IPS-NIHi11 (cell line): ENCODE measurements at regions not wholly inside any gene's neighbourhood (a gene's known extent, or its start where the extent isn't known, plus 50 kb on each side); places are given as distances from the start of the nearest gene placed in this dataset.

Experiments
- DNase-seq: peaks from one replicate; pipeline ENCODE4 v3.0.0; 2012; ENCODE audit warnings: mixed read lengths, low spot score

DNA sequence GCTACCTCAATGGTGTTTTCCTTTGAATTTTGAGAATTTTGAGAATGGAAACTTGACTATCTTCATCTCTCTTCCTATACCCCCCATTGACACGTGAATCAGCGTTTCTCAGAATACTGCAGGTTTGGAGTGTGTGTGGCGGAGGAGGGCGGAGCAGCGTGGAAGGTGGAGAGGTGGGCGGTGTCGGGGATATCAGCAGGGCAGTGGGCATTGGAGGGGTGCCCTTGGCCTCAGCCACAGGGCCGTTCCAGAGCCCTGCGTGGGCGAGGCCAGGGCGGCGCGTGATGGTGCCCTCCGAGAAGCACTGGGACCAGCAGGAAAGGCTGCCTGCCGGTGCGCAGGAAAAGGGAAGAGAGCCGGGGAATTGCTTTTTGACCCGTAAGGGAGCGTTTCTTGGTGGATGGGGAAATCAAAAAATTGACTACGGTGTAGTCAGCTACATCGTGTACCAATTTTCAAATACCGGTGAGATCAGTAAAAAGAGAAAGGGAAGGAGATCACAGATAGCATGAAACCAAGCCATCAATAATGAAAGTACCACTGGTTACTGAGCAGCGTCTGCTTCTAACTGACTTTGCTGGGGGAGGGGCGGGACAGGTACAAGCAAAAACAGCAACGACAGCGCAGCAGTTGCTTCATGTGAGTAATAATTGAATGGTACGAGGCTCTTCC, 82.7 kb upstream of the DUSP22 start:
- DNase-seq = no peak

GRCh38 chr6:210104-210456, 82.2 kb upstream of the DUSP22 start:
- no peak for DNase-seq

DNA sequence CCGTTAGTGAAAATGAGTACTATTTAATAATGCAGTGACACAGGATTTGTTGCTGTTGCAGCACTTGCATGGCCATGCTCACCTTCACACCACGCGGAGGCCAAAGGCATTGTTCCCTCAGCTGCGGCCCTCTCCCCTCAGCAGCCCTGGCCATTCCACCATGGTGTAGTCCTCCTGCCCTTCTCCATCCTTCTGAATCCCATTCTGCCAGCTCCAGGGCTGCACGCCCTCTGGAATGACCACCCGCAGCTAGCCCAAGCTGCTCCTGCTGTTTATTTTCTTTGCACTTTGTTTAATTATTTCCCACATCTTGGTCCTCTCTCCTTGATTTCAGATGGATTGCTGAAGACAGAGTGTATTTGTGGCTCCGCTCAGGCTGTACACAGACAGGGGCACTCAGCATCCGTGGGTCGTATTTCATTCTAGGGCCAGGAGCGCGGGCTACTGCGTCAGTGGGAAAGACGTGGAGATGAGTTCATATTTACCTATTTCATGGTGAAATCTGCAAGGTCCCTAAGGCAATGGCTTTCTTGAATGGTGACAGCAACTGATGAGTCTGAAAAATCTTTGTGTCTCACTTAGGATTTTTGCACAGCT, 81.4 kb upstream of the DUSP22 start:
- DNase-seq = no peak

GRCh38 chr6:211871-212497, 80.3 kb upstream of the DUSP22 start:
- no peak for DNase-seq

GRCh38 chr6:213284-213683, 79.0 kb upstream of the DUSP22 start:
- DNase-seq = no peak

- DNase-seq = no peak
Measured at GRCh38 chr6:214428-214827, 77.9 kb upstream of the DUSP22 start.

DNA sequence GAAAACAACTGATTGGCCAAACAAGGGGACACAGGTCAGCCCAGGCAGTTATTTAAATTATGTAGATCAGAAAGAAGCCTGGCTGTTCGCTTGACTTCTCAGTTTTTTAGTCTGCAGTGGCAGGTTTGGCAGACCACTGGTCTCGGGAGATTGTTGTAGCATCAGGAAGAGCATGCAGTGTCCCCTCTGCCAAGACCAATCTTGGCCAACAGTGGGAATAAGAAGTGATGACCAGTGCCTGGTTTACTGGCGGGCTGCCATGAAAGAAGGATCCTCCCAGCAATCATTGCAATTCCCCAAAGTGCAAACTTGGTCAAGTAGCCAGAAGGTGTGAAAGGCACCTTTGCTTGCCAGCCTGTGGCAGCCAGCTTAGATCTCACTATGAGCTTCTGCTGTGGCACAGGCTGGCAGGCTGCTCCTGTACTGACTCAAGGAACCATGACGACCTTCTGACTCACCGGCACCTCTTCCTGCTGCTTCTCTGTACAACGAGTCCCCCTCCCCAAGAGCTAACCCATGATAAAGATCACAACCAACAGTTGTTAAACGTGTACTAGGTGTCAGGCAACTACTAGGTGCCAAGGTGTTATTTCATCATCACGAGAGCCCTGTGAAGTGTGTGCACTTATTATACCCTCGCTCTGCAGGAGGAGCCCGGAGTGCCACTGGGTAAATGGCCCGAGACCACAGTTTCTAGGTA, 76.8 kb upstream of the DUSP22 start:
- DNase-seq = no peak

GRCh38 chr6:217048-217659, 75.1 kb upstream of the DUSP22 start:
- peak; percentile 85 for DNase-seq

DNA sequence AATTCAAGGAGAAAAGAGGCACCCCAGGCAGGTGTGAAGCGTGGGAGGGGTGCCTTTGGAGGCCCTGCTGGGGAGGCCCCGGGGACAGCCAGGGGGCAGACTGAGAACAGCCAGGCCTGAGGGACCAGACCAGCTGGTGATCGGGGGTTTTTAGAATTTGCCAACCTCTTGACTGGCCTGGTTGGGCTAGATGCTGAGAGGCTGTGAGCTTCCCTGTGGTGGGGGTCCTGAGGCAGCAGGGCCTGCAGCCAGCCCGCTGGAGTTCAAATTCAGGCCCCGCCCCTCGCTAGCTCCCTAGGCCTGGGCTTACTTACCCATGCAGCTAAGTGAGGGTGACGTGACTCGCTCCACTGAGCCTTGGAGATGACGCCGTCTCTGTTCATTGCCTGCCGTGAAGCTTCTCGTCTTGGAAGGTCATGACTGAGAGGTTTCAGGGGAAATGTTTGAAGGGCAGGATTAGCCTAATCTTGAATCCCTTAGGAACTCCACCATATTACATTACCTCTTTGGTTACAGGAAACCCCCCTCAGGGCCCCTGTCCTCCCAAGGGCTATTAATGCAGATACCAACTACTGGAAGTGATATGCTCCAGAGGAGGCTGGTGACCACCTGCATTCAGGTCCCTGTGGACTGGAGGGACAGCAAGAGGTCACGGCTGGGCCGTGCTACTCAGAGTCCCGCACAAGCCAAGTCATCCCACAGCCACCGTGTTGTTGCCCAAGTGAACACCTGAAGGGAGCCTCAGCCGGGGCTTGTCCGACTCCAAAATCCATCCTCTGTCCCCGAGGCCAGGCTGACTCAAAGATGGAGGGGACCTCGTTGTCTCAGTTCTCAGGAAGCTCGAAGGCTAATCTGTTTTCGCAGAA, 73.9 kb upstream of the DUSP22 start:
- no peak for DNase-seq

- DNase-seq = no peak
Measured at GRCh38 chr6:219019-219570, 73.2 kb upstream of the DUSP22 start.

DNA sequence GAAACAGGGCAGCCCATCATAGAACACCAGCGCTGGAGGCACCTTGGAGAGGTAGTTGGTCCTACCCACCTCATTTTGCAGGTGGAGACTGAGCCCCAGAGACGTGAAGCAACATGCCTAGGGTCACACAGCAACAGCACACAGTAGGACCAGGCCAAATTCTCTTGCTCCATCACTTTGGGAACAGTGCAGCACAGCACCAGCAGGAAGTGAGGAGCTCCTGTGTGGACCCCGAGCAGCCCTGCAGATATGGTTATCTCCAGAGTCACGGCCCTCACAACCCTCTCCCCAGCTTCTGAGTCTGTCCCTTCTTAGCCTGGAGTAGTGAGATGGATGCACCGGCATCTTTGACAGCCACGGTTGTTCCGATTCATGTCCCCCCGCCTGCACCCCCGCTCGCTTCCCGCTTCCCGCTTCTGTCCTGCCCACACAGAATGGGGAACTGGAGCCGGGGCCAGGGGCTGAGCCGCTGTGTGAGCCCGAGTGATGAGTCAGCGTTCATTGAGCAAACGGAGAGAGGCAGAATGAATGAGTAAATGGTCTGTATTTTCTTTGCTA, 72.6 kb upstream of the DUSP22 start:
- peak; percentile 58 for DNase-seq

- DNase-seq = no peak
Measured at GRCh38 chr6:220312-220711, 72.0 kb upstream of the DUSP22 start.

GRCh38 chr6:220721-221475, 71.4 kb upstream of the DUSP22 start:
- DNase-seq = no peak

DNA sequence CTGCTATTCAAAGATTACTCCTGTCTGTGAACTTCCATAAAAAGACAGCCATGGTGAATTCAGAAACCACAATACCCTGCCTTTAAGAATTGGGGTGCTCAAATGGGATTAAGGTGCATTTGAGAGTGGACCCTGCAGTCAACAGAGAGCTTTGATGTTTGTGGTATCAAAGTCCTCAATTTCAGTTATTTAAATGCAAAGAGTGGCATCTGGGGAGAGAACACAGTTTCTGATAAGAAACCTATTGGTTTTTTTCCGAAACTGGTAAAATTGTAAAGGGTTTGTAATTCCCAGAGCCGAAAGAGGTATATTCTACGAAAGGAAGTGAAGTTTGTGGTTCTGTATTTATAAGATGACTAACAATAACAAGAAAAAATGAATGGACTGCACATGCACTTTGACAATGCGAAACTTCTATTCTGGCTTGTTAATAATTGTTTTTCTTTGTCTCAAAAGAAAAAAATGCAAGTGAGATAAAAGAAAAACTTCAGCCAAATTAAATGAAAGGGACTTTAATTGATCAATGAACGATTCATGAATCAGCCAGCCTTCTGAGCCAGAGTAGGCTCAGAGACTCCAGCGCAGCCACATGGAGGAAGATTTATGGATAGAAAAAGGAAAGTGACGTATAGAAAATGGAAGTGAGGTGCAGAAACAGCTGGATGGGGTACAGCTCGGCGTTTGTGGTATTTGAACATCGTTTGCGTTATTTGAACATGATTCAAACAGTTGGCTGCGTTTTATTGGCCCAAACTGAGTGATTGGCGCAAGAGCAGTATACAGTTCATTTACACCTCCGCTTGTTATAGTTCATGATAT, 70.5 kb upstream of the DUSP22 start:
- no peak for DNase-seq

DNA sequence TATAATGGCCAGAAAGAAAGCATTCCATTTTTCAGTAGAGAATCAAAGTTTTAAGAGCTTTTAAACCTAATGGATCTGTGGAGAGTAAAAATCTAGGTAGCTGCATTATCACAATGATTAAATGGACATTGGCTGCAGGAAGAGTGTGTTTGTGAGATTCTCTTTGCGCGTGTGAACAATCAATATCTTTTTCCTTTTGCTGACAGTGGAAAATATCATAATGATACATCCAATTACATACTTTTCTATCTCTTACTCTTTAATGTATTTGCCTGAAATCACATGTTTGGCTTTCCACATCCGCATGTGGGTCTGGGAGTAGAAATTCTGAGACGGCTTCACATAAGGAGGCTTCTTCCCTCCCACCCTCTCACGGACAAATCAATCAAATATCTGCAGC, 69.8 kb upstream of the DUSP22 start:
- no peak for DNase-seq

GRCh38 chr6:223136-223535, 69.2 kb upstream of the DUSP22 start:
- DNase-seq = no peak

DNA sequence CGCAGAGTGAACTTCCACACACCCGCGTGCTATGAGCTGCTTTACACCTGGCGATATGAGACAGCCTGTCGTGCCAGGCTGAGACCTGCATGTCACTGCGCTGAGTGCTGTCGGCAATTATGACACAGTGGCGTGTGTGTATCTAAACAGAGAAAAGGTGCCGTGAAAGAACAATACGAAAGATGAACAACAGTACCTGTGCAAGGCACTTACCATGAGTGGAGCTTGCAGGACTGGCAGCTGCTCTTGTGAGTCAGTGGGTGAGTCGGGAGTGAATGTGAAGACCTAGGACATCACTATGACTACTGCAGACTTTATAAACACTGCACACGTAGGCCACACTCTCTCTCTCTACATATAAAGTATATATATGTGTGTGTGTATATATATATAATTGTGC, 68.5 kb upstream of the DUSP22 start:
- no peak for DNase-seq

DNA sequence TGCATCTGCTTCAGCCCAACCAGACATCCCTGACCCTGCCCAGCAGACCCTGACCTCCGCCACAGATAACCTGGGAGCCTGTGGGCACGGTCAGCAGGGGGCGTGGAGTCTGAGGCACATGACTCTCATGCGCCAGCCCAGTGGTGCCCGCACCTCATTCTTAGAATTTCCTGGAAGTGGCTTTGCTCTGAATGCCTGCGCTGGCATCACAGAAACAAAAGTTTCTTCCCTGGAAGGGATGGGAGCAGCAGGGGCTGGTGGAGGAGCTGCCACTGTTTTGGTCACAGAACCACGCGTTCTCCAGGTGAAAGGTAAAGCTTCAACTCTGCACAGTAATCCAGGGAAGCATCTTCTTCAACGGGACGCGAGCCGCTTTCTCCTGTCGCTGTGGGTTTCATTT, 67.9 kb upstream of the DUSP22 start:
- DNase-seq = no peak

DNA sequence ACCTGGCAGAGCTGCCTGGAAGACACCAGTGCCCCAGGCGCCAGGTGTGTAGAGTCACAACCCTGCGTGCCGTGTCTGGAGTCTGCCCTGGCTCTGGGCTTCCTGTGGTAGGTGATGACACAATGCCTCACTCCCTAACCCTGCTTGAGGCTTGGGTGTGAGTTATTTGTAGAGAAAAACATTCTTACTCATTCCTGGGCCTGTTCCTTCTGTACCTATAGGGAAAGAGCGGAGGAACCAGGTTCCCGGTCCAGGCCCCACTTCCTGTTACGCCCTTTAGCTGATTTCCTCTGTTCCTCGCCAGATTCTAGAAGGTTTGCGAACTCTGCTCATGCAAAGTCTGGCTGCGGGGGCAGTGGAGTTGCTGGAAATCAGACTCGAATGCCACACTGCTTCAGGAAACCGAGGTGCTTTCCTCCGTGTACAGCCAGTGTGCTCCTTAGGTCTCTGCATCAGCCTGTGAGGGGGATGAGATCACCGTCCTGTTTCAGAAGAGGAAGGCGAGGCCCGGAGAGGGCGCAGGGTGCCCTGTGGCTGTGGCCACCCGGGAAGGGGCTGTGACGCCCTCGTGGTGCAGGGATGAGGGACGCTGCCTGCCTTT, 67.1 kb upstream of the DUSP22 start:
- DNase-seq = no peak
